Aorta (tissue), 5 donors: ENCODE measurements at regions not wholly inside any gene's neighbourhood (a gene's known extent, or its start where the extent isn't known, plus 50 kb on each side); places are given as distances from the start of the nearest gene placed in this dataset.

Source experiments
- ATAC-seq: fragments of 200-7000 bp; cut with Tn5 transposase; one replicate; pipeline ENCODE4 v1.9.1; 2022; ENCODE audit warnings: moderate library complexity; ENCODE audit not compliant: low FRiP score
- DNase-seq, 2 donors: peaks; one replicate each; pipeline ENCODE4 v3.0.0-alpha.2; 2020
- H3K27ac ChIP-seq, 2 donors: one replicate each; pipeline ENCODE4 v1.5.1; 2013; ENCODE audit warnings: low read length in 2 of 2, mild to moderate bottlenecking in 2 of 2, moderate library complexity in 2 of 2, control low read depth in 1 of 2, inconsistent platforms in 1 of 2, low read depth in 1 of 2
- H3K27me3 ChIP-seq, 2 donors: one replicate each; pipeline ENCODE4 v1.6.1; 2013; ENCODE audit warnings: control low read depth in 1 of 2, low read length in 1 of 2, mild to moderate bottlenecking in 1 of 2, moderate library complexity in 1 of 2; ENCODE audit not compliant: insufficient read depth in 2 of 2, control insufficient read depth in 1 of 2
- H3K36me3 ChIP-seq, 2 donors: one replicate each; pipeline ENCODE4 v1.6.1; 2013; ENCODE audit warnings: control low read depth in 1 of 2, low read length in 1 of 2, mild to moderate bottlenecking in 1 of 2; ENCODE audit not compliant: insufficient read depth in 2 of 2, control insufficient read depth in 1 of 2
- H3K4me1 ChIP-seq, 2 donors: one replicate each; pipeline ENCODE4 v1.6.1; 2013; ENCODE audit warnings: low read length in 2 of 2, control low read depth in 1 of 2, mild to moderate bottlenecking in 1 of 2, moderate library complexity in 1 of 2; ENCODE audit not compliant: insufficient read depth in 2 of 2, control insufficient read depth in 1 of 2
- H3K4me3 ChIP-seq, 2 donors: one replicate each; pipeline ENCODE4 v1.5.1; 2013; ENCODE audit warnings: low read length in 2 of 2, control low read depth in 1 of 2, mild to moderate bottlenecking in 1 of 2
- H3K9me3 ChIP-seq: one replicate; pipeline ENCODE4 v1.6.1; 2013; ENCODE audit warnings: mild to moderate bottlenecking, low read length; ENCODE audit not compliant: control insufficient read depth
- WGBS, 2 donors: extraction: QIAGEN DNeasy Blood & Tissue Kit; methylation state at CpG; one replicate each; pipeline ENCODE4 v1.1.7; 2013; 5-methylcytosine and 5-hydroxymethylcytosine counted together
- intact Hi-C, 2 donors: fragments of 100-400 bp; cut with DNase I; formaldehyde crosslinking; loops; one replicate each; pipeline versions ENCODE4 v1.14.2 to v1.15.0; 2022
- donor health status: healthy with polysubstance abuse.
- donor health status: Bipolar disorder and iron deficiency.
- donor health status: DM: no; HTN: no; CAD: no.
- donor health status: DM: no; HTN: no; CAD: no.
- donor health status: DM: yes; HTN: yes; CAD: no.

- no peak overlapping the region for H3K27ac ChIP-seq
- H3K4me1 ChIP-seq, result no peaks in the 10 kb centered on the region
- intact Hi-C loops, result no loop called here
- H3K4me3 ChIP-seq, result no peak overlapping the region
- ATAC-seq (no peak), DNase-seq (no peak)
- H3K36me3 ChIP-seq, result no peaks in the 10 kb centered on the region
- WGBS, 2 donors, result 96 to 97% methylated on average over 3 of the region's 3 CpGs
- no peaks in the 10 kb centered on the region for H3K27me3 ChIP-seq
- H3K9me3 ChIP-seq, result no peaks in the 10 kb centered on the region
Observed at GRCh38 chr10:24132741-24133140, 76.2 kb upstream of the KIAA1217 start.

GRCh38 chr10:24133835-24134234, 75.1 kb upstream of the KIAA1217 start:
- Histone ChIP-seq H3K4me3 (no peak overlapping the region), H3K9me3 (no peaks in the 10 kb centered on the region), H3K27me3 (no peaks in the 10 kb centered on the region), H3K4me1 (no peaks in the 10 kb centered on the region), H3K36me3 (no peaks in the 10 kb centered on the region), H3K27ac (no peak overlapping the region)
- intact Hi-C loops, result no loop called here
- 17 to 29% methylated on average over 1 of the region's 1 CpG for WGBS, 2 donors
- ATAC-seq (no peak), DNase-seq (no peak)

DNA sequence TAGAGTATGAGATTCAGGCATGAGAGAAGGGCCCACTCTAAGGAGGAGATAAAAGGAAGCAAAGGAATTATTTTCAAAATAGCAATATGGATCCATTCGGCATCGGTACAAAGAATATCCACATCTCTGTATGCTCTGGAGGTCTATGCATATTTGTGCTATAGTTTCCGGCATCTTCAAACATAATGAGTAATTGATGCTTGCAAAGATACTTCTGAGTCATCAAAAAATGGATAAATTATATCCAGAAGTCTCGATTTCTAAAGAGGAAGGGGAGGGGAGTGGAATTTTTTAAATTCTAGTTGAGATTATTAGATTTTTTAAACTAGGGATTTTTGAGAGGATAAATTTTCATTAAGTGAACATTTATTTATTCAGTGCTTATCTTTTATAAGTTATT, 72.9 kb upstream of the KIAA1217 start:
- Histone ChIP-seq H3K4me1 (no peaks in the 10 kb centered on the region), H3K36me3 (no peaks in the 10 kb centered on the region), H3K27ac (no peak overlapping the region), H3K27me3 (no peaks in the 10 kb centered on the region), H3K9me3 (peaks cover 1% of the 10 kb centered on the region), H3K4me3 (no peak overlapping the region)
- DNase-seq, result no peak
- intact Hi-C loops, result no loop called here
- no peak for ATAC-seq
- 64 to 82% methylated on average over 4 of the region's 4 CpGs for WGBS, 2 donors

- no peak for DNase-seq
- Histone ChIP-seq H3K4me1 (no peaks in the 10 kb centered on the region), H3K36me3 (no peaks in the 10 kb centered on the region), H3K27me3 (no peaks in the 10 kb centered on the region), H3K4me3 (no peak overlapping the region), H3K27ac (no peak overlapping the region), H3K9me3 (no peaks in the 10 kb centered on the region)
- 84% methylated on average over 6 of the region's 6 CpGs for WGBS, 2 donors
- intact Hi-C loops, result no loop called here
- ATAC-seq, result no peak
Observed at GRCh38 chr10:24147321-24147720, 61.6 kb upstream of the KIAA1217 start.

DNA sequence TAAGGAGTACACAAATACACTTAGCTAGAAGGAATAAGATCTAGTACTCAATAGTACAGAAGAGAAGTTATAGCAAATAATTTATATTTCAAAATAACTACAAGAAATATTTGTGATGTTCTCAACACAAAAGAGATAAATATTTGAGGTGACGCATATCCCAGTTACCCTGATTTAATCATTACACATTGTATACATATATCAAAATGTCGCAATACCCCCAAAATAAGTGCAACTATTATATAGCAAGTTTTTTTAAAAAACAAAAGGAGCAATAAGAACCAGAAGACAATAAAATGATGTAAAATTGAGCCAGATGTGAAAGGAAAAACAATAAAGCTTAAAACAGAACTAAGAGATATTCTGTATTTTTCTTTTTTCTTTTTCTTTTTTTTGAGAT, 59.3 kb upstream of the KIAA1217 start:
- Histone ChIP-seq H3K27me3 (no peaks in the 10 kb centered on the region), H3K27ac (no peak overlapping the region), H3K4me1 (no peaks in the 10 kb centered on the region), H3K4me3 (no peak overlapping the region), H3K9me3 (no peaks in the 10 kb centered on the region), H3K36me3 (no peaks in the 10 kb centered on the region)
- 98% methylated on average over 2 of the region's 2 CpGs for WGBS, 2 donors
- DNase-seq (no peak), ATAC-seq (no peak)
- intact Hi-C loops, result no loop called here

- ATAC-seq (no peak), DNase-seq (no peak)
- WGBS, 2 donors, result 94 to 97% methylated on average over 3 of the region's 3 CpGs
- Histone ChIP-seq H3K9me3 (no peaks in the 10 kb centered on the region), H3K36me3 (no peaks in the 10 kb centered on the region), H3K27ac (no peak overlapping the region), H3K4me1 (no peaks in the 10 kb centered on the region), H3K4me3 (no peak overlapping the region), H3K27me3 (no peaks in the 10 kb centered on the region)
- intact Hi-C loops, result no loop called here
Observed at GRCh38 chr10:24150853-24151252, 58.1 kb upstream of the KIAA1217 start.

DNA sequence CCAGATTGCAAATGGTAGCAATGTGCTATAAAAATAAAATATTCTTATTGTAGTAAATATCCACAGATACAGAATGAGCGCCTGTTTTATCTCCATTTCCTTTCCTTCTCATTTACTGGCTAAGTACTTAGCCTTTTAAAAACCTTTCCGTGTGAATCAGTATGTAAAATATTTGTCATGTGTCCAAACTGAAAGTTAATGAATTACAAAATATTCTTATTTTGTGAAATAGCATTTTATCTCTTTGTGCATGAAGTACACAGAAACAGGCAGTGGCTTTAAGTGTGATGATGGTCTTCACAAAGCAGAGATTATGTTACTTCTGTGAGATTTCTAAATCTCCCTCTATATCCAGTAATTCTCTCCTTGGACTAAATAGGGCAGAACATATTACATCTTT, 56.7 kb upstream of the KIAA1217 start:
- no peaks in the 10 kb centered on the region for H3K9me3 ChIP-seq
- ATAC-seq, result no peak

DNA sequence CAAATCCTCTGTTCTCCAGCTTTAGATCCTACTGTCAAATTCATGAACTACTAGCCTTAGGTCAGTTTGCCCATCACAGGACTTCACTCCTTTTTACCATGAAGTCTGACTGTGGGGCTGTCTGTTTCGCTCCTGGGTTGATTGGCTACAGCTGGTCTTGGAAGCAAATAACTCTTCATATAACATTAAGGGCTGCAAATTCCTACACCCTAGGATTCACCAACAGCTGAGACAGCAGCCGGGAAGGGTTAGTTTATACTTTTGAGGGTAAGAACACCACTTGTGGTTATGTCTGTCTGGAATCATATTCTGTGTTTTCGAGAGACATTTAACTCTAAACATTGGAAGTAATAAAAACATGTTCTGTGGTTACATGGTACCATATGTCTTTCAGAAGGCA, 55.9 kb upstream of the KIAA1217 start:
- ATAC-seq (no peak), DNase-seq (no peak)
- WGBS, 2 donors, result 79 to 83% methylated on average over 3 of the region's 3 CpGs
- peaks cover 3% of the 10 kb centered on the region for H3K9me3 ChIP-seq
- H3K27me3 ChIP-seq, result peaks cover 0 to 2% of the 10 kb centered on the region in 2 donors
- no peak overlapping the region for H3K27ac ChIP-seq
- no peak overlapping the region for H3K4me3 ChIP-seq
- no peaks in the 10 kb centered on the region for H3K36me3 ChIP-seq
- no peaks in the 10 kb centered on the region for H3K4me1 ChIP-seq
- intact Hi-C loops, result no loop called here

More for the DNA sequence above, 56.7 kb upstream of the KIAA1217 start:
- H3K27me3 ChIP-seq, result no peaks in the 10 kb centered on the region
- no peak for DNase-seq
- no peak overlapping the region for H3K4me3 ChIP-seq
- no peaks in the 10 kb centered on the region for H3K4me1 ChIP-seq
- intact Hi-C loops, result no loop called here
- no peaks in the 10 kb centered on the region for H3K36me3 ChIP-seq
- 38 to 40% methylated on average over 2 of the region's 2 CpGs for WGBS, 2 donors
- no peak overlapping the region for H3K27ac ChIP-seq

DNA sequence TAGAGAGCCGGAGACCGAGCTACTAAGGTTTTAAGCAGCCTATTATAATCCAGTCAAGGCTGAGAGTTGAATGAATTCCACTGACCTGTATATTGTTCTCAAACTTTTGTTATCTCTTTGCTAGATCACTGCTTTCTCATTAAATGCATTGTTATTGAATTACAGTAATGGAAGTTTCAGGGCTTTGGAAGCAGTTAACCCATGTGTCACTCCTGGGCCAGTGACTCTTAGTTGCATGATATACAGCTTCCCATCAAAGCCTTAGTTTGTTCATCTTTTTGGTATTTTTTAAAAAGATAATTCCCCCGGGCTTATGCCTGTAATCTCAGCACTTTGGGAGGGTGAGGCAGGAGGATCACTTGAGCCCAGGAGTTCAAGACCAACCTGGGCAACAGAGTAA, 55.4 kb upstream of the KIAA1217 start:
- intact Hi-C loops, result no loop called here
- Histone ChIP-seq H3K27ac (no peak overlapping the region), H3K4me3 (no peak overlapping the region), H3K9me3 (peaks cover 4% of the 10 kb centered on the region), H3K36me3 (no peaks in the 10 kb centered on the region), H3K4me1 (no peaks in the 10 kb centered on the region), H3K27me3 (peaks cover 0 to 2% of the 10 kb centered on the region in 2 donors)
- DNase-seq (no peak), ATAC-seq (no peak)
- WGBS, 2 donors, result 75 to 77% methylated on average over 3 of the region's 3 CpGs
